Hepatocyte (in vitro differentiated cells): ENCODE measurements at regions not wholly inside any gene's neighbourhood (a gene's known extent, or its start where the extent isn't known, plus 50 kb on each side); places are given as distances from the start of the nearest gene placed in this dataset.

Experiments used
- DNase-seq: peaks from one replicate; pipeline ENCODE4 v3.0.0-alpha.2; 2016; ENCODE audit warnings: low spot score
- H2AFZ ChIP-seq: fragments of 200-600 bp; sonication (generic); 2 replicates; pipeline ENCODE4 v1.6.0; 2016; ENCODE audit warnings: antibody characterized with exemption, mild to moderate bottlenecking
- H3K27ac ChIP-seq: fragments of 200-600 bp; sonication (generic); 2 replicates; pipeline ENCODE4 v1.5.1; 2016; ENCODE audit warnings: mild to moderate bottlenecking
- H3K27me3 ChIP-seq: fragments of 200-600 bp; sonication (generic); 2 replicates; pipeline ENCODE4 v1.6.1; 2016
- H3K36me3 ChIP-seq: fragments of 200-600 bp; sonication (generic); replicated peaks from 2 replicates; pipeline ENCODE4 v1.5.1; 2016; ENCODE audit warnings: low read depth; ENCODE audit not compliant: insufficient read depth
- H3K4me1 ChIP-seq: fragments of 200-600 bp; sonication (generic); 2 replicates; pipeline ENCODE4 v1.5.1; 2016; ENCODE audit warnings: mild to moderate bottlenecking, moderate library complexity; ENCODE audit not compliant: insufficient read depth
- H3K4me2 ChIP-seq: fragments of 200-600 bp; sonication (generic); 2 replicates; pipeline ENCODE4 v1.6.0; 2016
- H3K4me3 ChIP-seq: fragments of 200-600 bp; sonication (generic); 2 replicates; pipeline ENCODE4 v1.5.1; 2016; ENCODE audit warnings: mild to moderate bottlenecking
- H3K79me2 ChIP-seq: fragments of 200-600 bp; sonication (generic); 2 replicates; pipeline ENCODE4 v1.6.0; 2017; ENCODE audit warnings: mild to moderate bottlenecking
- H3K9me2 ChIP-seq: fragments of 200-600 bp; sonication (generic); replicated peaks from 2 replicates; pipeline ENCODE4 v1.6.0; 2017; ENCODE audit warnings: mild to moderate bottlenecking; ENCODE audit not compliant: insufficient read depth
- H3K9me3 ChIP-seq: fragments of 200-600 bp; sonication (generic); 2 replicates; pipeline ENCODE4 v1.5.1; 2016; ENCODE audit warnings: low read depth, mild to moderate bottlenecking
- H4K20me1 ChIP-seq: fragments of 200-600 bp; sonication (generic); 2 replicates; pipeline ENCODE4 v1.6.0; 2016; ENCODE audit warnings: mild to moderate bottlenecking; ENCODE audit not compliant: insufficient read depth, poor library complexity, severe bottlenecking
- EZH2 ChIP-seq: fragments of 200-600 bp; sonication (generic); IDR thresholded peaks from 2 replicates; pipeline ENCODE4 v1.6.1; 2016; ENCODE audit warnings: antibody characterized with exemption, mild to moderate bottlenecking, borderline replicate concordance
- EZH2phosphoT487 ChIP-seq: fragments of 200-600 bp; sonication (generic); IDR thresholded peaks from one replicate; pipeline ENCODE4 v1.6.1; 2018; ENCODE audit warnings: antibody characterized with exemption, mild to moderate bottlenecking, low read depth, moderate library complexity; ENCODE audit not compliant: unreplicated experiment, severe bottlenecking
- WGBS: methylation state at CpG from one replicate; pipeline ENCODE4 v1.1.6; 2016; ENCODE audit warnings: low lambda C conversion rate; ENCODE audit errors: missing lambda C conversion rate; 5-methylcytosine and 5-hydroxymethylcytosine counted together
- TF ChIP-seq, protein P1 (sequence below): fragments of 200-600 bp; sonication (generic); IDR thresholded peaks from 2 replicates; pipeline ENCODE4 v1.5.1; 2016; ENCODE audit warnings: antibody characterized with exemption, mild to moderate bottlenecking; ENCODE audit not compliant: poor library complexity

GRCh38 chr12:98294051-98294805, 221.2 kb upstream of the TMPO start:
- WGBS: 57% methylated on average over 1 of the region's 1 CpG
- no peak for TF ChIP-seq EZH2phosphoT487
- TF ChIP-seq, protein P1, sequence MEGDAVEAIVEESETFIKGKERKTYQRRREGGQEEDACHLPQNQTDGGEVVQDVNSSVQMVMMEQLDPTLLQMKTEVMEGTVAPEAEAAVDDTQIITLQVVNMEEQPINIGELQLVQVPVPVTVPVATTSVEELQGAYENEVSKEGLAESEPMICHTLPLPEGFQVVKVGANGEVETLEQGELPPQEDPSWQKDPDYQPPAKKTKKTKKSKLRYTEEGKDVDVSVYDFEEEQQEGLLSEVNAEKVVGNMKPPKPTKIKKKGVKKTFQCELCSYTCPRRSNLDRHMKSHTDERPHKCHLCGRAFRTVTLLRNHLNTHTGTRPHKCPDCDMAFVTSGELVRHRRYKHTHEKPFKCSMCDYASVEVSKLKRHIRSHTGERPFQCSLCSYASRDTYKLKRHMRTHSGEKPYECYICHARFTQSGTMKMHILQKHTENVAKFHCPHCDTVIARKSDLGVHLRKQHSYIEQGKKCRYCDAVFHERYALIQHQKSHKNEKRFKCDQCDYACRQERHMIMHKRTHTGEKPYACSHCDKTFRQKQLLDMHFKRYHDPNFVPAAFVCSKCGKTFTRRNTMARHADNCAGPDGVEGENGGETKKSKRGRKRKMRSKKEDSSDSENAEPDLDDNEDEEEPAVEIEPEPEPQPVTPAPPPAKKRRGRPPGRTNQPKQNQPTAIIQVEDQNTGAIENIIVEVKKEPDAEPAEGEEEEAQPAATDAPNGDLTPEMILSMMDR: no peak
- TF ChIP-seq EZH2: no peak
- Histone ChIP-seq H3K9me3 (no peaks in the 10 kb centered on the region), H3K79me2 (no peaks in the 10 kb centered on the region), H2AFZ (no peak overlapping the region), H3K4me3 (no peak overlapping the region), H4K20me1 (no peaks in the 10 kb centered on the region), H3K36me3 (no peaks in the 10 kb centered on the region), H3K4me2 (no peak overlapping the region), H3K9me2 (no peaks in the 10 kb centered on the region), H3K27me3 (peaks cover 8% of the 10 kb centered on the region), H3K27ac (no peak overlapping the region), H3K4me1 (no peaks in the 10 kb centered on the region)
- DNase-seq: no peak

- Histone ChIP-seq H3K9me3 (no peaks in the 10 kb centered on the region), H2AFZ (no peak overlapping the region), H3K79me2 (no peaks in the 10 kb centered on the region), H3K4me1 (no peaks in the 10 kb centered on the region), H3K4me2 (no peak overlapping the region), H3K27me3 (peaks cover 8% of the 10 kb centered on the region), H4K20me1 (no peaks in the 10 kb centered on the region), H3K9me2 (no peaks in the 10 kb centered on the region), H3K4me3 (no peak overlapping the region), H3K27ac (no peak overlapping the region), H3K36me3 (no peaks in the 10 kb centered on the region)
- WGBS: 63% methylated on average over 2 of the region's 2 CpGs
- TF ChIP-seq EZH2 (no peak), EZH2phosphoT487 (no peak)
- no peak for DNase-seq
These were observed 219.7 kb upstream of the TMPO start for GRCh38 chr12:98295681-98296080.

- H3K4me3 ChIP-seq: no peak overlapping the region
- H3K4me2 ChIP-seq: no peak overlapping the region
- DNase-seq: peak; percentile 16
- H3K27me3 ChIP-seq: peaks cover 8% of the 10 kb centered on the region
- H4K20me1 ChIP-seq: no peaks in the 10 kb centered on the region
- no peaks in the 10 kb centered on the region for H3K4me1 ChIP-seq
- H3K9me3 ChIP-seq: no peaks in the 10 kb centered on the region
- TF ChIP-seq EZH2 (no peak), EZH2phosphoT487 (no peak)
- TF ChIP-seq, protein P1: no peak
- 47% methylated on average over 6 of the region's 6 CpGs for WGBS
- H3K79me2 ChIP-seq: no peaks in the 10 kb centered on the region
- no peaks in the 10 kb centered on the region for H3K9me2 ChIP-seq
- no peak overlapping the region for H2AFZ ChIP-seq
- no peak overlapping the region for H3K27ac ChIP-seq
- H3K36me3 ChIP-seq: no peaks in the 10 kb centered on the region
These were observed 218.8 kb upstream of the TMPO start for GRCh38 chr12:98296462-98297079.

DNA sequence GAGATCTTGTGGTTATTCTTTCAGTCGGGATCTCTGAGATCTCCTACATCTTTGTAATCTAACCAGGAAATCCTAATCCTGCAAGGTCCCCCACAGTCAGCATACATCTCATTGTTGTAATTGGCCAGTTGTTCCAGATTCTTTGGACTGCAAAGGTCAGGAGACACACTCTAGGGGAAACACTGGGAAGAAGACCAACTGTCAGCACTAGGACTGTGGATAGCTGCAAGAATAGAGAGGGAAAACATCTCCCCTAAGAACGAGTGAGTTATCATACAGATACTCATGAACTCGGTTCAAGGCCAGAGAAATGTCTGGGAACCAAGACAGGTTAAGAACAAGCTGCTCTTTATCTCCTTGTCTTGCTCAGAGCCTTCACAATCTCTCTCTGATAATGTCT, 217.9 kb upstream of the TMPO start:
- DNase-seq: no peak
- no peaks in the 10 kb centered on the region for H4K20me1 ChIP-seq
- TF ChIP-seq, protein P1: no peak
- TF ChIP-seq EZH2phosphoT487: no peak
- TF ChIP-seq EZH2: no peak
- no peak overlapping the region for H3K4me3 ChIP-seq
- H3K9me2 ChIP-seq: no peaks in the 10 kb centered on the region
- H3K36me3 ChIP-seq: no peaks in the 10 kb centered on the region
- H3K79me2 ChIP-seq: no peaks in the 10 kb centered on the region
- no peak overlapping the region for H2AFZ ChIP-seq
- 66% methylated on average over 3 of the region's 3 CpGs for WGBS
- H3K27ac ChIP-seq: no peak overlapping the region
- H3K4me1 ChIP-seq: no peaks in the 10 kb centered on the region
- H3K9me3 ChIP-seq: no peaks in the 10 kb centered on the region
- peaks cover 3% of the 10 kb centered on the region for H3K27me3 ChIP-seq
- no peak overlapping the region for H3K4me2 ChIP-seq
